GDM1 (cell line): ENCODE measurements at regions not wholly inside any gene's neighbourhood (a gene's known extent, or its start where the extent isn't known, plus 50 kb on each side); places are given as distances from the start of the nearest gene placed in this dataset.
"Not testable (repeated sequence)": the region's sequence is repeated elsewhere in the genome, so short reads cannot be mapped to it uniquely, and the experiment has no call there.

ENCODE experiments used
- DNase-seq: peaks from one replicate; lab custom pipeline; 2025; lab: John Stamatoyannopoulos, UW

- no peak for DNase-seq
Measured at GRCh38 chr6:71602385-71603007, 283.9 kb upstream of the RIMS1 start.

GRCh38 chr6:71603021-71603420 lies 283.3 kb upstream of the RIMS1 start:
- no peak for DNase-seq

- DNase-seq = no peak
Measured at GRCh38 chr6:71608646-71609045, 277.7 kb upstream of the RIMS1 start.

GRCh38 chr6:71619836-71620235 lies 266.5 kb upstream of the RIMS1 start:
- no peak for DNase-seq

GRCh38 chr6:71621918-71622519 lies 264.3 kb upstream of the RIMS1 start:
- no peak for DNase-seq

- DNase-seq = no peak
Measured at GRCh38 chr6:71642120-71642519, 244.2 kb upstream of the RIMS1 start.

- no peak for DNase-seq
Measured at GRCh38 chr6:71642793-71643192, 243.6 kb upstream of the RIMS1 start.

- no peak for DNase-seq
Measured at GRCh38 chr6:71645299-71645698, 241.1 kb upstream of the RIMS1 start.

GRCh38 chr6:71649915-71650314 lies 236.4 kb upstream of the RIMS1 start:
- no peak for DNase-seq

- no peak for DNase-seq
Measured at GRCh38 chr6:71651636-71652035, 234.7 kb upstream of the RIMS1 start.

- no peak for DNase-seq
Measured at GRCh38 chr6:71656121-71656520, 230.2 kb upstream of the RIMS1 start.

- DNase-seq = no peak
Measured at GRCh38 chr6:71665931-71666330, 220.4 kb upstream of the RIMS1 start.

- no peak for DNase-seq
Measured at GRCh38 chr6:71672876-71673275, 213.5 kb upstream of the RIMS1 start.

- DNase-seq = no peak
Measured at GRCh38 chr6:71675386-71675785, 211.0 kb upstream of the RIMS1 start.

GRCh38 chr6:71676298-71676697 lies 210.1 kb upstream of the RIMS1 start:
- no peak for DNase-seq

- no peak for DNase-seq
Measured at GRCh38 chr6:71678091-71678490, 208.3 kb upstream of the RIMS1 start.

GRCh38 chr6:71681234-71681867 lies 205.0 kb upstream of the RIMS1 start:
- no peak for DNase-seq

- not testable (repeated sequence) for DNase-seq
Measured at GRCh38 chr6:71686021-71686677, 200.2 kb upstream of the RIMS1 start.

- DNase-seq = no peak
Measured at GRCh38 chr6:71698702-71699101, 187.6 kb upstream of the RIMS1 start.

GRCh38 chr6:71706523-71706922 lies 179.8 kb upstream of the RIMS1 start:
- no peak for DNase-seq

GRCh38 chr6:71707059-71707458 lies 179.3 kb upstream of the RIMS1 start:
- DNase-seq = no peak

- DNase-seq = no peak
Measured at GRCh38 chr6:71720705-71721104, 165.6 kb upstream of the RIMS1 start.

- no peak for DNase-seq
Measured at GRCh38 chr6:71721642-71722041, 164.7 kb upstream of the RIMS1 start.
